Hepatocyte (in vitro differentiated cells): ENCODE measurements at regions not wholly inside any gene's neighbourhood (a gene's known extent, or its start where the extent isn't known, plus 50 kb on each side); places are given as distances from the start of the nearest gene placed in this dataset.

ENCODE experiments used
- CTCF ChIP-seq: fragments of 200-600 bp; sonication (generic); IDR thresholded peaks from 2 replicates; pipeline ENCODE4 v1.5.1; 2016; ENCODE audit warnings: antibody characterized with exemption, mild to moderate bottlenecking; ENCODE audit not compliant: poor library complexity
- EZH2 ChIP-seq: fragments of 200-600 bp; sonication (generic); IDR thresholded peaks from 2 replicates; pipeline ENCODE4 v1.6.1; 2016; ENCODE audit warnings: antibody characterized with exemption, mild to moderate bottlenecking, borderline replicate concordance
- EZH2phosphoT487 ChIP-seq: fragments of 200-600 bp; sonication (generic); IDR thresholded peaks from one replicate; pipeline ENCODE4 v1.6.1; 2018; ENCODE audit warnings: antibody characterized with exemption, mild to moderate bottlenecking, low read depth, moderate library complexity; ENCODE audit not compliant: unreplicated experiment, severe bottlenecking

GRCh38 chr16:5433587-5433986, 336.0 kb upstream of the EEF2KMT start:
- no peak for TF ChIP-seq EZH2
- no peak for TF ChIP-seq CTCF
- TF ChIP-seq EZH2phosphoT487: no peak
